ENCODE measurements at regions not wholly inside any gene's neighbourhood (a gene's known extent, or its start where the extent isn't known, plus 50 kb on each side); places are given as distances from the start of the nearest gene placed in this dataset.
"Not testable (repeated sequence)": the region's sequence is repeated elsewhere in the genome, so short reads cannot be mapped to it uniquely, and the experiment has no call there.

DNA sequence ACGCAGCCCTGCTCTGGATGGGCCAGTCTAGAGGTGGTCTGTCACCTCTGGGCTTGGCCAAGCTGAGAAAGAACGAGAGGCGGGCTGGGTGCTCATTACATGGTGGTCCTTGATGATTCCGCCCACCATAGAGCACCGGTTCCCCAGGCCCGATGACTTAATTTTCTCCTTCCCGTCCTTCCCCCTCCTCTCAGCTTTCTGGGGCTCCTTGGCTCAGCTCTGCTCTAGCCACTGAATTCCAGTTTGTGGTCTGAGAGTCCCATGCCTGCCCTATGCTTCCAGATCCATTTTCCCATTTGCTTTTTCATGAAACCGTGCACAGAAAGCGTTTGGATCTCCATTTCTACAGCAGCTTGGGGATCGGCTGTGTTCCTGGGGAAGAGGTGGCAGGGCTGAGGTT, 318.5 kb upstream of the C1orf174 start:
- H3K9ac ChIP-seq (ENCODE audit: low read depth, low read length): no peak overlapping the region
- H3K36me3 ChIP-seq (ENCODE audit: control insufficient read depth, insufficient read depth, low read length): no peaks in the 10 kb centered on the region
- peaks cover 9% of the 10 kb centered on the region for H3K9me3 ChIP-seq (ENCODE audit: control insufficient read depth, insufficient read depth, low read length)
- no peak overlapping the region for H3K4me3 ChIP-seq (ENCODE audit: low read depth, low read length)
- H3K27me3 ChIP-seq (ENCODE audit: control insufficient read depth, insufficient read depth, low read length): no peaks in the 10 kb centered on the region
- H3K4me1 ChIP-seq (ENCODE audit: control insufficient read depth, insufficient read depth, low read length): no peaks in the 10 kb centered on the region

DNA sequence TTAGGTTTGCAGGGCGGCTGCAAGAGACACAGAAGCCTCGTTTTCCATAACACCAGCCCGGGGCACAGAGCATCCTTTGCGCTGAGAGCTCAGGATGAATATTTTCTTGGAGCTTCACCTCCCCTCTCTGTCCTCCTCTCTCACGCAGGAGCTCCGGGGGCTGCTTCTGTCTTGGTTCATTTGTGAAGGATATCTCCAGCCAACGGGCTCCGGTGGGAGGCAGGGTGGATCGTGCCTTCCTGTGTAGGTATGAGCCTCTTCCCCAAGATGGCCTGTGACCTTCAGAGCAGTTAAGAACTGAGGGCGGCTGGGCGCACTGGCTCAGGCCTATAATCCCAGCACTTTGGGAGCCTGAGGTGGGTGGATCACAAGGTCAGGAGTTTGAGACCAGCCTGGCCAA, 319.0 kb upstream of the C1orf174 start:
- no peaks in the 10 kb centered on the region for H3K27me3 ChIP-seq (ENCODE audit: control insufficient read depth, insufficient read depth, low read length)
- no peaks in the 10 kb centered on the region for H3K36me3 ChIP-seq (ENCODE audit: control insufficient read depth, insufficient read depth, low read length)
- H3K9ac ChIP-seq (ENCODE audit: low read depth, low read length): no peak overlapping the region
- no peak overlapping the region for H3K4me3 ChIP-seq (ENCODE audit: low read depth, low read length)
- no peaks in the 10 kb centered on the region for H3K4me1 ChIP-seq (ENCODE audit: control insufficient read depth, insufficient read depth, low read length)
- peaks cover 9% of the 10 kb centered on the region for H3K9me3 ChIP-seq (ENCODE audit: control insufficient read depth, insufficient read depth, low read length)

DNA sequence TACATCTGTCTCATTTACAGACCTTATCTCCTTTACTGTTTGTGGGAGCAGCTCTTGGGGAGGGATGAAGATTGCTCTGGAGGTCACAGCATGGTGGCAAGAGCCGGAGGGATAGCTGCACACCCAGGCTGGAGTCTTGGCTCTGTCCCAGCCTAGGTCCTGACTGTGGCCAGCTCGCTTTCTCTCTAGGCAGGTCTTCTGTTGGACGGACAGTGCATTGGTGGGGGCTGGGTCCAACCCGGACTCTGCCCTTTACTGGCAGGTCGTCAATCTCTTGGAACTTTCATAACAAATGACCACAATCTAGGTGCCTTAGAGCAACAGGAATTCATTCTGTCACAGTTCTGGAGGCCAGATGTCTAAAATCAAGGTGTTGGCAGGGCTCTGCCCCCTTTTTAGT, 319.8 kb upstream of the C1orf174 start:
- H3K4me3 ChIP-seq (ENCODE audit: low read depth, low read length): no peak overlapping the region
- no peaks in the 10 kb centered on the region for H3K27me3 ChIP-seq (ENCODE audit: control insufficient read depth, insufficient read depth, low read length)
- H3K36me3 ChIP-seq (ENCODE audit: control insufficient read depth, insufficient read depth, low read length): no peaks in the 10 kb centered on the region
- H3K4me1 ChIP-seq (ENCODE audit: control insufficient read depth, insufficient read depth, low read length): no peaks in the 10 kb centered on the region
- peaks cover 9% of the 10 kb centered on the region for H3K9me3 ChIP-seq (ENCODE audit: control insufficient read depth, insufficient read depth, low read length)
- no peak overlapping the region for H3K9ac ChIP-seq (ENCODE audit: low read depth, low read length)

DNA sequence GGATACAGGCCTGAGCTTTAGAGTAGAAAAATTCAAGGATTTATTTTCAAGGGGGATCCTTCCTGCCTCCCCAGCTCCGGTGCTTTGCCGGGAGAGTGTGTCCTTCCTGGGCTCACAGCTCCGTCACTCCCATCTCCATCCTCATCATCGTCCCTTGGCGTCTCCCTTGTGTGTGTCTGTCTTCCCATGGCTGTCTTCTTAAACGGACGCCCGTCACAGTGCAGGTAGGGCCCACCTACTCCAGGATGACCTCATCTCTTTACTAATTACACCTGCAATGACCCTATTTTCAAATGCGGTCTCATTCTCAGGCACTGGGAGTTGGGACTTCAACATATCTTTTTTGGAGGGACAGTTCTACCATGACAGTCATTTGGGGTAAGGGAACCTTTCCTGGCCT, 320.3 kb upstream of the C1orf174 start:
- no peaks in the 10 kb centered on the region for H3K27me3 ChIP-seq (ENCODE audit: control insufficient read depth, insufficient read depth, low read length)
- no peak overlapping the region for H3K4me3 ChIP-seq (ENCODE audit: low read depth, low read length)

DNA sequence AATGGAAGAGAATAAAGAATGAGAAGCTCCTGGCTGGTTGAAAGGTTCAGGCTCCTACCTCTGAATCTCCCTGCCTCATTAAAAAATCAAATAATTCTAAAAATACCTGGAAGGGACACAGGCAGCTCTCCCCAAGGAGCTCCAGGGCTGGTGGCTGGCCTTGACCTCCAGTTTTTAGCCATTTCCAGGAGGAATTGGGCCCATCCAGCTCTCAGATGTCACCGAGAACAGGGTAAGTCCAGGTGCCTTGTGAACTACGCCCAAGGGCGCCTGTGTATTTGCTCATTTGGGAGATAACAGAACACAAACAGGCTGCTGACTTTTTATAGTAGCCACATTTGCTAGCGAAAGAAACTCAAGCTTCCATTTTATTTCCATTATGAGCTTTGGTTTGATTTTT, 321.0 kb upstream of the C1orf174 start:
- Histone ChIP-seq H3K9ac (ENCODE audit: low read depth, low read length) (no peak overlapping the region), H3K27me3 (ENCODE audit: control insufficient read depth, insufficient read depth, low read length) (no peaks in the 10 kb centered on the region), H3K4me3 (ENCODE audit: low read depth, low read length) (no peak overlapping the region), H3K36me3 (ENCODE audit: control insufficient read depth, insufficient read depth, low read length) (no peaks in the 10 kb centered on the region), H3K4me1 (ENCODE audit: control insufficient read depth, insufficient read depth, low read length) (no peaks in the 10 kb centered on the region), H3K9me3 (ENCODE audit: control insufficient read depth, insufficient read depth, low read length) (peaks cover 9% of the 10 kb centered on the region)

More for the DNA sequence above, 320.3 kb upstream of the C1orf174 start:
- Histone ChIP-seq H3K9ac (ENCODE audit: low read depth, low read length) (no peak overlapping the region), H3K4me1 (ENCODE audit: control insufficient read depth, insufficient read depth, low read length) (no peaks in the 10 kb centered on the region), H3K36me3 (ENCODE audit: control insufficient read depth, insufficient read depth, low read length) (no peaks in the 10 kb centered on the region), H3K9me3 (ENCODE audit: control insufficient read depth, insufficient read depth, low read length) (peaks cover 9% of the 10 kb centered on the region)

DNA sequence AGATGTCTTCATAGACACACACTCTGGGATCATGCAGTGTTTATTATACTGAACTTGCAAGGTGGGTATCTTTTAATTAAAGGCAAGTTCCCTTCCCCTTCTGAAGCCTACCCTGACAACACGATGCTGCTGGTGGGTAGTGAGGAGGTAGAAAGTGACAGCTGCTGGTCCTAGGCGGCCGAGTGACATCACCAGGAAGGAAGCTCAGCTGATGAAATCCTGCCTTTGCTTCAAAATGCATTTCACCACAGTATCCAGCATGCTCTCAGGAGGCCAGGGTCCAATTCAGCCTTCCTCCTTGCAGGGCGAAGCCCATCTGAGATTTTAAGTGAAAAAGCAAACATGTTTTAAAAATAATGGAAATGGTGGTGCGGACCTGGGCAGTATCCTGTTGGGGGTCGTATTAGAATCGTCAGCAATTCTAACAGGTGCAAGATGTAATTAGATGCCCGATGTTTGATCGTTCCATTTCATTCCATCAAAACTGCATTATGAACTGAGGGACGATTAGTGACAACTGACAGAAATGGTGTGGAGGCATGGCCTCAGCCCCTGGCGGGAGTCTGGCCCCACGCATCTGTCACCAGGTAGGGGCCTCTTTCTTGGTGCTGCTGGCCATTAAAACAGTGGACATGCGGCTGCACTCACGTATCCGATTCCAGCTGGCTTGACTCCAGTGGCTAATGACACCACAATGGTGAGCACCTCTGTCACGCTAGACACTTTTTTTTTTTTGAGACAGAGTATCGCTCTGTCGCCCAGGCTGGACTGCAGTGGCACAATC, 324.8 kb upstream of the C1orf174 start:
- Histone ChIP-seq H3K27me3 (ENCODE audit: control insufficient read depth, insufficient read depth, low read length) (no peaks in the 10 kb centered on the region), H3K36me3 (ENCODE audit: control insufficient read depth, insufficient read depth, low read length) (no peaks in the 10 kb centered on the region), H3K9ac (ENCODE audit: low read depth, low read length) (no peak overlapping the region), H3K9me3 (ENCODE audit: control insufficient read depth, insufficient read depth, low read length) (peaks cover 3% of the 10 kb centered on the region), H3K4me1 (ENCODE audit: control insufficient read depth, insufficient read depth, low read length) (no peaks in the 10 kb centered on the region), H3K4me3 (ENCODE audit: low read depth, low read length) (no peak overlapping the region)

DNA sequence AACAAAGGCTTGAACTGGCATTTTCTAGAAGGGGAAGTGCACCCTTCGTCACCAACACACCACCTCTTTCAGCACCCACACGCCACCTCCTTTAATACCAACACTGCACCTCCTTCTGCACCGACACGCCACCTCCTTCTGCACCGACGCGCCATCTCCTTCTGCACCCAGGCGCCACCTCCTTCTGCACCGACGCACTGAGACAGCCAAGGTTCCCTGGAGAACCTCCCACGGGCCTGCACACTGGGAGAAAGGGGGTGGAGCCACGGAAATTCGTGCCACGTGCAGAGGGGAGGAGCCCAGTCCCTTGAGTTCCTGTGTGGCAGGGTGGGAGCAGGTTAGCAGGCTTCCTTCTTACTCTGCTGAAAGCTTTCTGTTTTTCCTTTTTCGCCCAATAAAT, 327.9 kb upstream of the C1orf174 start:
- no peaks in the 10 kb centered on the region for H3K27me3 ChIP-seq (ENCODE audit: control insufficient read depth, insufficient read depth, low read length)
- H3K9ac ChIP-seq (ENCODE audit: low read depth, low read length): no peak overlapping the region
- H3K4me3 ChIP-seq (ENCODE audit: low read depth, low read length): no peak overlapping the region
- no peaks in the 10 kb centered on the region for H3K4me1 ChIP-seq (ENCODE audit: control insufficient read depth, insufficient read depth, low read length)
- H3K9me3 ChIP-seq (ENCODE audit: control insufficient read depth, insufficient read depth, low read length): no peaks in the 10 kb centered on the region
- H3K36me3 ChIP-seq (ENCODE audit: control insufficient read depth, insufficient read depth, low read length): no peaks in the 10 kb centered on the region

DNA sequence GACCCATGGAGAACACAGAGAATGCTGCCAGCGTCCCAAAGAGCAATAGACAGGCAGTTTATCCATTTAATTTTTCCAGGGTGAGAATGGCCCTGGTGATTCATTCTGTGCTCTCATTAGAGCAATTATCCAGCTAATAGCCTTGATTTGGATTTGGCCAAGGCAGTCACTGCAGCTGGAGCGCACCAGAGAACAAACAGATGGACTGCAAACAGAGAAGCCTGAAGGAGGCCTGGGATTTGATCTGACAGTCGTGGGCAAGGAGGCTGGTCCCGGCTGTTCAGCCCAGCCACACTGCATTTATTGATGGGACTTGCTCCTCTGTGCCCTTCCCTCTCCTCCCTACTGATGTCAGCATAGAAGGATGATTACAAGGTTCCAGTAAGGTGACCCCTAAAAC, 353.9 kb upstream of the C1orf174 start:
- no peaks in the 10 kb centered on the region for H3K36me3 ChIP-seq (ENCODE audit: control insufficient read depth, insufficient read depth, low read length)
- H3K4me3 ChIP-seq (ENCODE audit: low read depth, low read length): no peak overlapping the region
- H3K9me3 ChIP-seq (ENCODE audit: control insufficient read depth, insufficient read depth, low read length): peaks cover 12% of the 10 kb centered on the region
- no peaks in the 10 kb centered on the region for H3K27me3 ChIP-seq (ENCODE audit: control insufficient read depth, insufficient read depth, low read length)
- H3K9ac ChIP-seq (ENCODE audit: low read depth, low read length): no peak overlapping the region
- H3K4me1 ChIP-seq (ENCODE audit: control insufficient read depth, insufficient read depth, low read length): no peaks in the 10 kb centered on the region

DNA sequence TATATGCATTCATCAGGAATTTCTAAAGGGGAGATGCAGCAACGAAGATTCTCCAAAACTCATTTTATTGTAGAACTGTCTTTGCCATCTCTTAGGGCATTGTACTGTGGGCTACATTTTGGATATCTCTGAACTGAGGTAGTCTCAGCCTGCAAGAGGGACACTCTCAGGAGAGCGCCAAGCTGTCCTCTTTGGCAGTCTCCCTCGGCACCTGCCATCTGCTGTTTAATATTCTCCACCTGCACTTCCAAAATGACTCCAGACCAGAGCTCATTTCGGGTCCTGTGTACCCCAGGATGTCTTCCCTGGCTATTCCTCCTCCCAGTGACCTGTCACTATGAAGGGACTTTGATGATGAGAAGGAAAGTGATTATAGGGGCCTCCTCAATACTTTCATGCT, 356.3 kb upstream of the C1orf174 start:
- Histone ChIP-seq H3K27me3 (ENCODE audit: control insufficient read depth, insufficient read depth, low read length) (no peaks in the 10 kb centered on the region), H3K9me3 (ENCODE audit: control insufficient read depth, insufficient read depth, low read length) (peaks cover 12% of the 10 kb centered on the region), H3K4me1 (ENCODE audit: control insufficient read depth, insufficient read depth, low read length) (no peaks in the 10 kb centered on the region), H3K9ac (ENCODE audit: low read depth, low read length) (no peak overlapping the region), H3K4me3 (ENCODE audit: low read depth, low read length) (no peak overlapping the region), H3K36me3 (ENCODE audit: control insufficient read depth, insufficient read depth, low read length) (no peaks in the 10 kb centered on the region)

DNA sequence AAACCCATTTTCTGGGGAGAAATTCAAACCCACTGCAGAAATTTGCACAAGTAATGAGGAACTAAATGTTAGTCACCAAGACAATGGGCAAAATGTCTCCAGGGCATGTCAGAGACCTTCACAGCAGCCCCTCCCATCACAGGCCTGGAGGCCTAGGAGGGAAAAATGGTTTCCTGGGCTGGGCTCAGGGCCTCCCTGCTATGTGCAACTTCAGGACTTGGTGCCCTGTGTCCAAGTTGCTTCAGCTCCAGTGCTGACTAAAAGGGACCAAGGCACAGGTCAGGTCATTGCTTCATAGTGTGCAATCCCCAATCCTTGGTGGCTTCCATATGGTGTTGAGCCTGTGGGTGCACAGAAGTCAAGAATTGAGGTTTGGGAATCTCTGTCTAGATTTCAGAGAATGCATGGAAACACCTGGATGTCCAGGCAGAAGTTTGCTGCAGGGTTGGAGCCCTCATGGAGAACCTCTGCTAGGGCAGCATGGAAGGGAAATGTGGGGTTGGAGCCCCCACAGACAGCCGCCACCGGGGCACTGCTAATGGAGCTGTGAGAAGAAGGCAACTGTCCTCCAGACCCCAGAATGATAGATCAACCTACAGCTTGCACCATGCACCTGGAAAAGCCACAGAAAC, 358.2 kb upstream of the C1orf174 start:
- H3K9ac ChIP-seq (ENCODE audit: low read depth, low read length); H3K4me1 ChIP-seq (ENCODE audit: control insufficient read depth, insufficient read depth, low read length); H3K36me3 ChIP-seq (ENCODE audit: control insufficient read depth, insufficient read depth, low read length); H3K4me3 ChIP-seq (ENCODE audit: low read depth, low read length); H3K27me3 ChIP-seq (ENCODE audit: control insufficient read depth, insufficient read depth, low read length): not testable (repeated sequence)
- H3K9me3 ChIP-seq (ENCODE audit: control insufficient read depth, insufficient read depth, low read length): peaks cover 14% of the 10 kb centered on the region

DNA sequence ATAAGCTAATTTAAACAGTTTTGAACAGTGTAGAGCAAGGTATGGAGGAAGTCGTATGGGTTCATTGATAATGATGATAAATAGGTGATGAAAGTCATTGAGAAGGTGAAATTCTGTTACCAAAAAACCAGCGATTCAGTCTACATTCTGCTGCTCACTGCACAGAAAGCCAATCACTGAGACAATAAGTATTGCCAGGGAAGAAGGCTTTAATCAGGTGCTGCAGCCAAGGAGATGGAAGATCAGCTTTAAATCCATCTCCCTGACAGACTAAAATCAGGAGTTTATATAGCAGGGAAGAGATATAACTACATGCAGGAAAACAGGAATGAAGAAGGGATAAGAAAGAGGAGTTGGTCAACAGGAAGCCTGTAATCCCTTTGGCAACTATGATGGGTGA, 361.3 kb upstream of the C1orf174 start:
- Histone ChIP-seq H3K9ac (ENCODE audit: low read depth, low read length) (no peak overlapping the region), H3K27me3 (ENCODE audit: control insufficient read depth, insufficient read depth, low read length) (no peaks in the 10 kb centered on the region), H3K4me1 (ENCODE audit: control insufficient read depth, insufficient read depth, low read length) (no peaks in the 10 kb centered on the region), H3K36me3 (ENCODE audit: control insufficient read depth, insufficient read depth, low read length) (no peaks in the 10 kb centered on the region), H3K9me3 (ENCODE audit: control insufficient read depth, insufficient read depth, low read length) (peaks cover 14% of the 10 kb centered on the region), H3K4me3 (ENCODE audit: low read depth, low read length) (no peak overlapping the region)

DNA sequence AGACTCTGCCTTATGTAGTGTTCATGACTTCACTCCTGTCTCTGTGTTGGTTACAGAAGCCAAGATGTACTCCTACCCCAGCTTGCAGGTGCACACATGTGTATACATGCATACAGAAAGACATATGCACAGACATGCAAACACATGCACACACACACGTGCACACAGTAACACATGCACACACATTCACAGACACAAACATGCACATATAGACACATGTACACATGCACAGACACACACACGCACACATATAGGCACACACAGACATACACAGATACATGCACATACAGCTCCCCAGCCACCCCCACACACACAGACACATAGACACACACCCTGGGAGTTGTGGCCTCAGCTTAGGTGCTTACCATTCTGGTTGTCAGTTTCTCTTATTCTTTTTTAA, 362.6 kb upstream of the C1orf174 start:
- H3K4me3 ChIP-seq (ENCODE audit: low read depth, low read length): no peak overlapping the region
- H3K9ac ChIP-seq (ENCODE audit: low read depth, low read length): no peak overlapping the region
- peaks cover 6% of the 10 kb centered on the region for H3K9me3 ChIP-seq (ENCODE audit: control insufficient read depth, insufficient read depth, low read length)
- H3K36me3 ChIP-seq (ENCODE audit: control insufficient read depth, insufficient read depth, low read length): no peaks in the 10 kb centered on the region
- H3K27me3 ChIP-seq (ENCODE audit: control insufficient read depth, insufficient read depth, low read length): no peaks in the 10 kb centered on the region
- no peaks in the 10 kb centered on the region for H3K4me1 ChIP-seq (ENCODE audit: control insufficient read depth, insufficient read depth, low read length)
